GM21423 (cell line): ENCODE measurements at regions not wholly inside any gene's neighbourhood (a gene's known extent, or its start where the extent isn't known, plus 50 kb on each side); places are given as distances from the start of the nearest gene placed in this dataset.

ENCODE experiments used
- ATAC-seq: cut with Tn5 transposase; IDR thresholded peaks from one replicate; pipeline ENCODE4 v1.9.1; 2021; ENCODE audit warnings: mild to moderate bottlenecking, moderate library complexity; ENCODE audit not compliant: unreplicated experiment

DNA sequence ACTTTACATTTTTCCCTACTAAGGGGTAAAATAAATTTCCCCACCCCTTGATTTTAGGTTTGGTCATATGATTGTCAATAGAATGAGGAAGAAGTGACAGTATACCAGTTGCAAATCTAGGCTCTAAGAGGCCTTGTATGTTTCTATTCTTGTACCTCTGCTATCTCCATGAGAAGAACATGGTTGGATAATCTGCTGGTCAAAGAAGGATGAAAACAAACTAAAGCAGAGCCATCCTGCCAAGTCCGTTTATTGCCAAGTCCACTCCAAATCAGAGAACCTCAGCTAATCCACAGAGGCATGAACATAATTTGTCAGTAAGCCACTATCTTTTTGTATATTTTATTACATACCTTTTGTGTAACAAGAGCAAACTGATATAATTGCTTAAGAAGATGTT lies 98.0 kb downstream of the CRPPA start:
- no peak for ATAC-seq

GRCh38 chr7:16320099-16320660 lies 101.2 kb downstream of the CRPPA start:
- ATAC-seq: no peak

GRCh38 chr7:16318989-16319915 lies 102.1 kb downstream of the CRPPA start:
- ATAC-seq: no peak

- no peak for ATAC-seq
Observed at GRCh38 chr7:16318463-16318862, 102.9 kb downstream of the CRPPA start.

DNA sequence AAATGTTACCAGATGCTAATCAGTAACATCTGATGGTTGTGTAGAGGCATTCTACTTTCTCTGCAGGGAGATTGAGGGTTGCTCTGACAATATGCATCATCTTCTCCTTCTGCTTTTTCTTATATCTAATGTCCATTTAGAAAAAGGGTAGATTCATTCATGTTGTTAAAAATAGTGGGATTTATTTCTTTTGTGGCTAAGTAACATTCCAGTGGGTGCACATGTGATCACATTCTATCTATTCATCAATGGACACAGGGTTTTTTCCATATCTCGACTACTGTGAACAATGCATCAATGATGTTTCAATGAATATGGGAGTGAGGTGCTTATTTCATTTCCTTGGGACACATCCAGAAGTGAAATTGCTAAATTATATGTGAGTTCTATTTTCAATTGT lies 103.9 kb downstream of the CRPPA start:
- no peak for ATAC-seq

- no peak for ATAC-seq
Observed at GRCh38 chr7:16315280-16315679, 106.1 kb downstream of the CRPPA start.

GRCh38 chr7:16309129-16309528 lies 112.2 kb downstream of the CRPPA start:
- no peak for ATAC-seq

GRCh38 chr7:16301291-16301690 lies 120.0 kb downstream of the CRPPA start:
- ATAC-seq: no peak

GRCh38 chr7:16300361-16300895 lies 120.9 kb downstream of the CRPPA start:
- ATAC-seq: no peak

DNA sequence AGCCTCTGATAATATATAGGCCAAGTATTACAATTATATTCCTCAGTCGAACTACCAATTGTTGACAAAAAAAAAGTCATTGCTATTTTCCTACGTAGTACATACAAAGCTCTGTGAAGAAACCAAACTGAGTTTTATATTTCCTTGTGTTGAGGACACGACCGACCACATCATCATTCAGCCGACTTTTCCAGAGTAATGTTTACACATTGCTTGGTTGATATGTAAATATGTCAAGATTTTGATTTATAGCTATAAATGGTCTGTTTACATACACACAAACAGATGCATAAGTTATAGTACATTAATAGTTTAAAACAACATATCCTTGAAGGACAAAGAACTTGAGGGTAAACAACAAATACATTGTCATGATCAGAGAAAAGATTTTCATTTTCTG lies 121.5 kb downstream of the CRPPA start:
- no peak for ATAC-seq

DNA sequence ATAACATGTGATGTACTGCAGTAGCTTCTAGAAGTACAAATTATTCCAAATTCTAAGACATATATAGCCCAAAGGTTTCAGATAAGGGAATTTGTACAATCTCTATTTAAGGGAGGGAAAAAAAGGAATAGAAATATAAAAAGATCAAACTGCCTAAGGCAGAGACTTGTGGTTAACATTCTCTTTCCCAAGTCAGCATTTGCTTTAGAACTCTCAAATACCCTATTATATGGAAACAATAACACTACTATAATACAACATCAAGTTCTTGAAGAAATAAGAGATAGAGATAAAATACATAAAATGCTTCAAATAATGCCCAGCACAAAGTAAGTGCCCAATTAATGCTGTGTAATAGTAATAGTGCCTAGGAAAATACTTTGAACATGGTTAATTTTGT lies 123.1 kb downstream of the CRPPA start:
- ATAC-seq: no peak

DNA sequence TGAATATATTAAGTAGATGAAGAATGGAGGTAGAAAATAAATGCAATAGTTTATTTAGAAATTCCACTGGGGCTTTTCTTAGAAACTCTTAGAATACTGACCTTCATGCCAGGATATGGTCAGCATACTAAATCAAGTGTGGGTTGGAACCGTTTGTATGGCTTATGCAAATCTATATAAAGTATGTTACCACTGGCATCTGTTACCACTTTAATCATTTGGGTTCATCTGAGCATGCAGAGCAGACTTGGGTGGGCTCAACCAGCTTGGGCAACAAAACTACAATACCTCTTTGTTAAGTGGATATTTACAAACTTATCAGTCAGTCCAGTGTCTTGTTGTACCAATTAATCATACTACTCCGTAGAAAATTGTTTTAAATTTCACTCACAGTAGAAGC lies 125.8 kb downstream of the CRPPA start:
- no peak for ATAC-seq

DNA sequence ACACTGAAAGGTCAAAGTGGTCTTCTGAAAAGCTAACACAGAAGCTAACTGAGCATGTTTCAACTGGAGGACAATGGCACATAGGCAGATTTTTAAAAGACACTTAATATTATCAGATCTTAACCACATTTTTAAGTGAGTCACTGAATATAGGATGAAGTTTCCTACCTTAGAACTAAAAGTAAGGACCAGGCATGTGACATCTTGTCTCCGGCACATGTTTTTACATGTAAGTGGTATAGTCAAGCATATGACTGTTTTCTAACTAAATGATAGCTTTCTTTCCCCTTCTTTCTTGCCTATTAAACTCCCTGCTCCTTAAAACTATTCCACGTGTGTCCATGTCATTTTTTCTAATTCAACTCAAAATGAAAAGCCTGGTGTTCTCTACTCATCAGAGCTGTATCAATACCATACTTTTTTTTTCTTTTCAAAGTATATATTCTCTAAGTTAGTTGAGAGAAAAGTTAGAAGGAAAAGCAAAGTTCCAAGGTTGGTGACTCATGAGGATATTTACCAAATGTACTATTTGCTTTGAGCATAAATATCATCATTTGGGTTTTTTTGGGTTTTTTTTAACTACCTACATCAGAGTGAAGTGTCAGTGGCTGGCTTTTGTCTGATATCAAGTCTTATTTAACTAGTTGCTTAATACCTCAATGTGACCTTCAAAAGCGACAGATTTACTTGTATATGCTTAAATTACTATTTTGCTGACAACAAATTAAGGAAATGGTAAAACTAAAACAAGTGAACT lies 127.5 kb downstream of the CRPPA start:
- no peak for ATAC-seq

DNA sequence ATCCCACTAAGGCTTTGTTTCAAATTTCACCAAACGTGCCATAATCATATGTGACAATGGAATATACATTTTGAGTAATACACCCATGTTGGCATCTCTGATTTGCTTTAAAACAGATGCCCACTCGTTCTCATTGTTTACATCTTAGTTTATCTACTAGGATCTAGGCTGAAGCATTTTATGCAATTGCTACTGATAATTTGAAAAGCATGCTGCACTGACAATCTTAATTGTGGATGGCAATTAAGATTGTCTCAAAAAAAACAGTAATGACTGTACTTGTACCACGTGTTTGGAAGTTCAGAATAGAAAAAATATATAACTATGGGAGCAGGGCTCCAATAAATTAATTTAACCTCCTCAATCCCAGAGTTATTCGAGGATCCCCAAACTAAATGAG lies 136.8 kb downstream of the CRPPA start:
- ATAC-seq: no peak

DNA sequence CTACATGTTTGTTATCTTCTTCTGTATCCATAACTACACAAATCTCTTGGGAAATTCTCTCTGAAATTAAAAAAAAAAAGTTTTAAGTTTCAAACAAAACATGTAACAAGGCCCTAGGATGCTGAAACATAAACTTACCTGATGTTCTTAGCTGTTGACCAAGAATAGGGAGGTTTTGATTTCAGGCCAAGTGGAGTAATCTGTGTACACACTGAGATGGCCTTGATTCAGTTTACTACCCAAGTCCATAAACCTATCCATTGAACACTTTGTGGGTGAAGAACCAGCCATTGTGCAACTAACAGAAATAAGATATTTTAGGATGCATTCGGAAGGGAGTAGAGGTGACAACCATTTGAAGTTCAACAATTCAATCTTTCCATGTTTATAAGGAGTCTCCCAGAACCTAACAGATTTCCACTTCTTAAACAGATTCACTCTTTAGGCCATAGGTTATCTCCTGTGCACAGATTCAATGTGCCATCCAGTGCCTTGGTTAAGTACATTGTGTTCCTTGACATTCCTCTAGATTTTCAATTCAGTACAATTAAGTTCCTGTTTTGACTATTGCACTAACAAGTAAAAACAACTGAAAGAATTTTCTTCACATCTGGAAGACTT lies 143.1 kb downstream of the CRPPA start:
- ATAC-seq: no peak

- ATAC-seq: no peak
Observed at GRCh38 chr7:16271990-16272665, 149.2 kb downstream of the CRPPA start.

GRCh38 chr7:16271355-16271915 lies 149.9 kb downstream of the CRPPA start:
- ATAC-seq: peak; percentile 72

- peak; percentile 7 for ATAC-seq
Observed at GRCh38 chr7:16270844-16271243, 150.5 kb downstream of the CRPPA start.

DNA sequence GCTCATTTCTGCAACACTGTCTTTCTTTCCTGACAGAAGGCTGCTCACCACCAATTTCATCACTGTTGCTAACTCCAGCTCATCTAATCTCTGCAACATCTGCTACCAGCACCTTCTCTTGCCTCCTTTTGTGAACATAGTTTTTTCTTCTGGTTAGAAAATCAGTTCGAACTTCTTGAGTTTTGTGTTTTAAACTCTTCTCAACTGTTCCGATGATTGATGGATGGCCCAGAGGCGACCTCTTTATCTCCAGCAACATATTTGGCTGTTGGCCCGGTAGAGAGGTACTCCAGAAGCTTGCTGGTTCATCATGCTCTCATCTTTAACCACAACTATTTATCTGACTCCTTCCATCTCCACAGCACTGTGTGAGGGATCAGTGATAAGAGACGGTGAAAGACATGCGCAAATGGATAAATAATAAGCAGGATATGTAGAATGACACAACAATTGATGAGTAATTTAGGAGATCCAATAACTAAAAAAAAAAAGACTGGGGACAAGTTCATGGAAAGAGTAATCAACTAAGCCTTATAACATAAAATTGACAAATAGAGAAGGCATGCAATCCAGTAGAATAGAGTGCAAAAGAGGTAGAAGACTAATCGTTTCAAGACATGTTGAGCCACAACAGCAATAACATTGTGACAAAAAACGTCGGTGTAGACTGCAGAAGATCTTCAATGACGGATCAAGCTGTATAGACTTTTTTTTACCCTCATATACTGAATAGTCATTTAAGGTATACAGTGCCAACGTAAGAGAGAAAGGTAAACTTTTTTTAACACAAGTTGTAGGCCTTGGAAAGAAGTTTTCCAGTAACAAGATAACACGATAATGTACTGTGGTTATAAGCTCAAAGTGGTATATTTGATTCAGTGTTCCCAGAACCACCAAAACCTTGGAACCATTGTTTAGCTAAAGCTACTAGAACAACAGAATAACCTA lies 152.2 kb downstream of the CRPPA start:
- ATAC-seq: no peak
